GM12874 (cell line): ENCODE measurements at regions not wholly inside any gene's neighbourhood (a gene's known extent, or its start where the extent isn't known, plus 50 kb on each side); places are given as distances from the start of the nearest gene placed in this dataset.

Experiments
- CTCF ChIP-seq: IDR thresholded peaks from 2 replicates; pipeline ENCODE4 v1.5.1; 2011; ENCODE audit warnings: low read depth, mild to moderate bottlenecking, control low read depth, low read length, moderate library complexity; ENCODE audit not compliant: insufficient read depth

GRCh38 chr3:176755552-176755951, 441.7 kb downstream of the TBL1XR1 start:
- no peak for TF ChIP-seq CTCF

DNA sequence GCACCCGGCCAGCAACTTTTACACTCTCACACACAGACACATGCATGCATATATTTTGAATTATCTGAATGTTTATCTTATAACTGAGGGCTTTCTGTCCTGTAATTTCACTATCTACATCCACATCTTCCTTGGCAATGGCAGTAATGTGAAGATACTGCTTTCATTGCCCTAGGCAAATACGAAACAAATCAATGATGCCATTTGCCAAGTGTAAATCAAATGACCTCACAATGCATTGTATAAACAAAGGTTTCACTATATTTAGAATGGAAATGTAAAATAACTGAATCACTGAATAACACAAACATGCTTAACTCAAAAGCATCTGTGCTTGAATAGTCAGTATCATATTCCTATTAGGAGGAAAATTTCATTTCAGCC, 455.6 kb downstream of the TBL1XR1 start:
- TF ChIP-seq CTCF = no peak

GRCh38 chr3:176740906-176741663, 456.2 kb downstream of the TBL1XR1 start:
- TF ChIP-seq CTCF = no peak

- no peak for TF ChIP-seq CTCF
These were observed 458.1 kb downstream of the TBL1XR1 start for GRCh38 chr3:176739159-176739558.

DNA sequence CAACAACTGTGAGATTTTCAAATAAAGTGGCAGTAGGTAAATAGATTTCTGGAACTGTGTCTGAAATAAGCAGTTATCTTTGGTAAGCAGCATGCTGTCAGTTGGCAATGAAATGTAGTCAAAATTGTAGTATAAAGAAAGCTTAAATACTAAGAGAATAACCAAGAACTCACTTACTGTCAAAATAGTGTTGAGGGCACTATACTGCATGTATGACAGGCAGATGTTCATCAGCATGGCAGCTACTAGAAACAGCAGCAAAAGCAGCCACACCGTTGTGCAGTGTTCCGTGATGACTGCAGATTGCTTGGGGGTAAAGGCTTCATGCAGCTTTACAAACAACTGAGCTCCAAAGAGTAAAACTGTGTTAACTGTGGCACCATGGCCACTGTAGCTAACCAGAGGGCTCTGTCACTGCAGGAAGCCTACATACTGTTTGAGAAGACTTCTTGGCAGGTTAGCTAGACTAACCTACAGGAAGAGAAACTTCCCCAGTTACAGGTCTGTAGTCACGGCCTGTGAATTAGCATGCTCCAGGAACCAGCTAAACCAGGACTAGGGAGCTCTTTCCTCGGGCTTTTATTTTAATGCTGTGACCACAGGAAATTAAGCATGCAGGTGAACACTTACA, 459.7 kb downstream of the TBL1XR1 start:
- no peak for TF ChIP-seq CTCF

DNA sequence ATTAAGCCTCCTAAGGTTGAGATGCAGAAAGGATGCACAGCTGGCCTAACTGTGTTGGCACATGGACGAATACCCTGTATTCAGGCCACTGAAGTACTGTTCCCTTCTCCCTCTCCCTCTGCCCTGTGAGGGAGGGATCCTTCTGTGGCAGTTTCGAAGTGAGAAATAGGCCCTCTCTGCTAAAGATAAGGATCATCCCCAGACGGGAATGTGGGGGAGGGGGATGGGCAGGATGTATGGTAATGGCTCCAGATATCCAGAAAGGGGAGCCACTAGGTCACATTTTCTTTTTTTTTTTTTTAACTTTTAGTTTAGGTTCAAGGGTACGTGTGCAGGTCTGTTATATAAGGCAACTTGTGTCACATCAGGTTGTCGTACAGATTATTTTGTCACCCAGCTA, 463.1 kb downstream of the TBL1XR1 start:
- no peak for TF ChIP-seq CTCF

DNA sequence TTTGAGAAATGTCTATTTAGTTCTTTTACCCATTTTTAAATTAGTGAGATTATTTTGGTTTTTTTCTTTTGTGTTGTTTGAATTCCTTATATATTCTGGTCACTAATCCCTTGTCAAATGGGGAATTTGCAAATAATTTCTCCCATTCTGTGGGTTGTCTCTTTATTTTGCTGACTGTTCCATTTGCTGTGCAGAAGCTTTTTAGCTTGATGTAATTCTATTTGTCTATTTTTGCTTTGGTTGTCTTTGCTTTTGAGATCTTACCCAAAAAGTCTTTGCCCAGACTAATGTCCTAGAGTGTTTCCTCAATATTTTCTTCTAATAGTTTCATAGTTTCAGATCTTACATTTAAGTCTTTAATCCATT, 472.9 kb downstream of the TBL1XR1 start:
- TF ChIP-seq CTCF = no peak
